Upper lobe of left lung (tissue), 6 donors: ENCODE measurements at regions not wholly inside any gene's neighbourhood (a gene's known extent, or its start where the extent isn't known, plus 50 kb on each side); places are given as distances from the start of the nearest gene placed in this dataset.
A peak's percentile ranks its signal among the peaks of the same experiment; 100 is the strongest.

ENCODE experiments used
- ATAC-seq, 2 donors: fragments of 200-7000 bp; cut with Tn5 transposase; one replicate each; pipeline ENCODE4 v1.9.1; 2022; ENCODE audit warnings: mild to moderate bottlenecking in 2 of 2, moderate library complexity in 2 of 2; ENCODE audit not compliant: low FRiP score in 2 of 2
- DNase-seq, 2 donors: peaks; one replicate each; pipeline ENCODE4 v3.0.0-alpha.2; 2019 to 2020
- H3K27ac ChIP-seq, 4 donors: fragments of 200-600 bp; sonication (generic); one replicate each; pipeline ENCODE4 v1.5.1; 2016 to 2019
- H3K27me3 ChIP-seq, 4 donors: fragments of 200-600 bp; sonication (generic); one replicate each; pipeline ENCODE4 v1.5.1; 2017 to 2019
- H3K36me3 ChIP-seq, 4 donors: fragments of 200-600 bp; sonication (generic); one replicate each; pipeline ENCODE4 v1.5.1; 2016 to 2019
- H3K4me1 ChIP-seq, 4 donors: fragments of 200-600 bp; sonication (generic); one replicate each; pipeline ENCODE4 v1.5.1; 2018 to 2019
- H3K4me3 ChIP-seq, 4 donors: fragments of 200-600 bp; sonication (generic); one replicate each; pipeline ENCODE4 v1.5.1; 2017 to 2019; ENCODE audit warnings: mild to moderate bottlenecking in 2 of 4, moderate library complexity in 1 of 4
- H3K9me3 ChIP-seq, 4 donors: fragments of 200-600 bp; sonication (generic); one replicate each; pipeline ENCODE4 v1.5.1; 2018 to 2019
- EP300 ChIP-seq, 4 donors: sonication (generic); formaldehyde crosslinking; IDR thresholded peaks; one replicate each; pipeline ENCODE4 v1.5.1; 2017; ENCODE audit warnings: antibody characterized with exemption in 4 of 4, control low read depth in 2 of 4
- POLR2A ChIP-seq, 4 donors: fragments of 450-650 bp; IDR thresholded peaks; one replicate each; pipeline ENCODE4 v1.5.1; 2016 to 2017; ENCODE audit warnings: antibody characterized with exemption in 4 of 4, mild to moderate bottlenecking in 2 of 4
- POLR2AphosphoS5 ChIP-seq, 2 donors: sonication (generic); formaldehyde crosslinking; IDR thresholded peaks; one replicate each; pipeline ENCODE4 v1.5.1; 2017; ENCODE audit warnings: antibody characterized with exemption in 2 of 2
- WGBS, 2 donors: methylation state at CpG; one replicate each; pipeline ENCODE4 v1.1.5; 2017 to 2018; 5-methylcytosine and 5-hydroxymethylcytosine counted together
- TF ChIP-seq, protein P1 (sequence below), 6 experiments: fragments of 450-650 bp in 4 of 6; fragments of 200-600 bp in 2 of 6; sonication (generic) in 2 of 6; IDR thresholded peaks; one replicate each; pipeline ENCODE4 v1.5.1; 2016 to 2019; ENCODE audit warnings: antibody characterized with exemption in 6 of 6
- donor health status: DM: no; HTN: no; CAD: no; lungs with moderate emphysema.
- donor health status: DM: no; HTN: yes; CAD: no; lungs with severe emphysema.

DNA sequence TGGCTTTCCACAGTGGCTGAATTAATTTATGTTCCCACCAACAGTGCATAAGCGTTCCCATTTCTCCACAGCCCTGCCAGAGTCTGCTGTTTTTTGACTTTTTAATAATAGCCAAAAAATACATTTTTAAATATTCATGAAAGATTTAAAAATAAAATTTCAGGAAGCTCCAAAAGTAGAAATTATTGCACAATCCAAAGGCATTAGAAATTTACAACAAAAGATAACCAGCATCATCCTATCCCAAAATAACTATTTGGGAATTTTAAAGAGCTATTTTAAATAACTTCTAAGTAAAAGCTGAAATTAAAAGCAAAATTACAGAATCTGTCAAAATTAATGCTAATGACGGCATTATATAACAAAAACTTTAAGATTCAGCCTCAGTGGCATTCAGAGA lies 131.5 kb downstream of the QDPR start:
- no peaks in the 10 kb centered on the region for H3K27me3 ChIP-seq
- ATAC-seq, result no peak
- H3K9me3 ChIP-seq, result no peaks in the 10 kb centered on the region
- TF ChIP-seq POLR2A (IDR thresholded peaks at IDR 0.05) (no peak), EP300 (IDR thresholded peaks at IDR 0.05) (no peak), POLR2AphosphoS5 (IDR thresholded peaks at IDR 0.05) (no peak)
- TF ChIP-seq, protein P1, sequence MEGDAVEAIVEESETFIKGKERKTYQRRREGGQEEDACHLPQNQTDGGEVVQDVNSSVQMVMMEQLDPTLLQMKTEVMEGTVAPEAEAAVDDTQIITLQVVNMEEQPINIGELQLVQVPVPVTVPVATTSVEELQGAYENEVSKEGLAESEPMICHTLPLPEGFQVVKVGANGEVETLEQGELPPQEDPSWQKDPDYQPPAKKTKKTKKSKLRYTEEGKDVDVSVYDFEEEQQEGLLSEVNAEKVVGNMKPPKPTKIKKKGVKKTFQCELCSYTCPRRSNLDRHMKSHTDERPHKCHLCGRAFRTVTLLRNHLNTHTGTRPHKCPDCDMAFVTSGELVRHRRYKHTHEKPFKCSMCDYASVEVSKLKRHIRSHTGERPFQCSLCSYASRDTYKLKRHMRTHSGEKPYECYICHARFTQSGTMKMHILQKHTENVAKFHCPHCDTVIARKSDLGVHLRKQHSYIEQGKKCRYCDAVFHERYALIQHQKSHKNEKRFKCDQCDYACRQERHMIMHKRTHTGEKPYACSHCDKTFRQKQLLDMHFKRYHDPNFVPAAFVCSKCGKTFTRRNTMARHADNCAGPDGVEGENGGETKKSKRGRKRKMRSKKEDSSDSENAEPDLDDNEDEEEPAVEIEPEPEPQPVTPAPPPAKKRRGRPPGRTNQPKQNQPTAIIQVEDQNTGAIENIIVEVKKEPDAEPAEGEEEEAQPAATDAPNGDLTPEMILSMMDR (IDR thresholded peaks at IDR 0.05), result no peak
- DNase-seq, result no peak
- WGBS, 2 donors, result 91 to 93% methylated on average over 2 of the region's 2 CpGs
- H3K36me3 ChIP-seq, result no peaks in the 10 kb centered on the region
- H3K27ac ChIP-seq, result no peak overlapping the region
- H3K4me1 ChIP-seq, result peaks cover 0 to 3% (median 0%) of the 10 kb centered on the region in 4 donors
- no peak overlapping the region for H3K4me3 ChIP-seq

DNA sequence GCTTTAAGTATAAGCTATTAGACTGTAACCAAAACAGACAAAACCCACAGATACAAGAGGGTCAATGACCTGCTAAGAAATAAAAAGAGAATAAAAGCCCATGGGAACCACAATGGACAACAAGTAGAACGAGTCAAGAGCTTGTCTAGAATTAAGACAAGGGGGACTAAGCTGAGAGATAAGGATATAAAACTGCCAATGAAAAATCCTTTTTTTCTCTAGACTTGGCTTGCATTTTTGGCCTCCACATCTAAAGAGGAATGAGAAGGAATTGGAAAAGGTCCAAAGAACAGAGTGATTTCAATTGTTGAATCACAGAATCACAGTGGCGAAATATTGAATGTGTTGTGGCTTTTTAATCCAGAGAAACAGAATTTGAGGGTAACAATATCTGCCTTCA lies 135.7 kb downstream of the QDPR start:
- H3K27ac ChIP-seq, result no peak overlapping the region
- ATAC-seq, result peak in 1 of 2 donors; percentile 74
- TF ChIP-seq, protein P1 (IDR thresholded peaks at IDR 0.05), result no peak
- no peak for TF ChIP-seq POLR2AphosphoS5 (IDR thresholded peaks at IDR 0.05)
- TF ChIP-seq EP300 (IDR thresholded peaks at IDR 0.05), result no peak
- TF ChIP-seq POLR2A (IDR thresholded peaks at IDR 0.05), result no peak
- no peaks in the 10 kb centered on the region for H3K27me3 ChIP-seq
- H3K36me3 ChIP-seq, result no peaks in the 10 kb centered on the region
- H3K9me3 ChIP-seq, result no peaks in the 10 kb centered on the region
- DNase-seq, result no peak
- no peaks in the 10 kb centered on the region for H3K4me1 ChIP-seq
- no peak overlapping the region for H3K4me3 ChIP-seq
- 50 to 62% methylated on average over 2 of the region's 2 CpGs for WGBS, 2 donors

DNA sequence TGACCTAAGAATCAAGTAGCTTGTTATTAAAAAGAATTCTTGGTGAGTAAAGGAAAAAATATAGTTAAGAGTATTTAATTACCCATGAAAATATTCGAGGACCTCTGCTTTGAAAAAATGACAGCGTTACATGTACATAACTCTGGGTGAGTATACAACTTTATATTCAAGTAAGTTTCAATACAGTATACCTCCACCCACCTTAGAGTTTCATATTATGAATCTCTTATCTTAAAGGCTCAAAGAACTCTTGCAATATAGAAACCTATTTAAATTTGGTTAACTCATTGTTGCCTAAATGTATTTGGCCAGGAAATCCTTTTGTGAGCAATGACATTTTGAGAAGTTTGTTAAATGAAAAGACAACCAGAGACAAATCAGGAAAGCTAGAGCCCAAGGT lies 138.2 kb downstream of the QDPR start:
- H3K27ac ChIP-seq, result no peak overlapping the region
- no peaks in the 10 kb centered on the region for H3K4me1 ChIP-seq
- ATAC-seq (no peak), DNase-seq (no peak)
- H3K9me3 ChIP-seq, result no peaks in the 10 kb centered on the region
- TF ChIP-seq EP300 (IDR thresholded peaks at IDR 0.05) (no peak), POLR2A (IDR thresholded peaks at IDR 0.05) (no peak), POLR2AphosphoS5 (IDR thresholded peaks at IDR 0.05) (no peak)
- TF ChIP-seq, protein P1 (IDR thresholded peaks at IDR 0.05), result no peak
- WGBS, 2 donors, result 67 to 73% methylated on average over 2 of the region's 2 CpGs
- H3K27me3 ChIP-seq, result no peaks in the 10 kb centered on the region
- H3K4me3 ChIP-seq, result no peak overlapping the region
- H3K36me3 ChIP-seq, result no peaks in the 10 kb centered on the region

GRCh38 chr4:17370818-17371217 lies 141.1 kb downstream of the QDPR start:
- Histone ChIP-seq H3K27me3 (no peaks in the 10 kb centered on the region), H3K9me3 (no peaks in the 10 kb centered on the region), H3K4me3 (no peak overlapping the region), H3K36me3 (no peaks in the 10 kb centered on the region), H3K27ac (no peak overlapping the region), H3K4me1 (no peaks in the 10 kb centered on the region)
- whole genome bisulfite sequencing, 2 donors, result 41 to 73% methylated on average over 2 of the region's 2 CpGs
- no peak for DNase-seq
- ATAC-seq, result no peak
- TF ChIP-seq EP300 (IDR thresholded peaks at IDR 0.05), result no peak
- TF ChIP-seq, protein P1 (IDR thresholded peaks at IDR 0.05), result no peak
- TF ChIP-seq POLR2A (IDR thresholded peaks at IDR 0.05), result no peak
- TF ChIP-seq POLR2AphosphoS5 (IDR thresholded peaks at IDR 0.05), result no peak

DNA sequence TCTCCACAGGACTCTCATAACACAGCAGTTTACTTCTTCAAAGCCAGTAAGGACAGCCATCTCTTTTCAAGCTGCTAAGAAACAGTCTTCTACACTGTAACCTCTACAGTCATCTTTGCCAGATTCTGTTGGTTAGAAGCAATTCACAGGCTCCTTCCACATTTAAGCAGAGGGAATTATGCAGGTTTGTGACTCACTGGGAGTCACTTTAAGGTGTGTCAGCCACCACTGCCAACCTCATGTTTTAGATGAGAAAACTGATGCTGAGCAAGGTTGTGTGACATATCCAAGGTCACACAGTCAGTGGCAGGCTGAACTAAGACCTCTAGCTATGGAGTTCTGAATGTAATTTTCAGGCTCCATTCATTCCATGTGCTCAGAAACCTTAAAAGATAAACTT lies 143.5 kb downstream of the QDPR start:
- Histone ChIP-seq H3K36me3 (no peaks in the 10 kb centered on the region), H3K9me3 (no peaks in the 10 kb centered on the region), H3K4me3 (no peak overlapping the region), H3K27me3 (no peaks in the 10 kb centered on the region), H3K4me1 (no peaks in the 10 kb centered on the region), H3K27ac (no peak overlapping the region)
- no peak for ATAC-seq
- TF ChIP-seq POLR2AphosphoS5 (IDR thresholded peaks at IDR 0.05), result no peak
- TF ChIP-seq EP300 (IDR thresholded peaks at IDR 0.05), result no peak
- TF ChIP-seq POLR2A (IDR thresholded peaks at IDR 0.05), result no peak
- TF ChIP-seq, protein P1 (IDR thresholded peaks at IDR 0.05), result no peak
- no peak for DNase-seq
